CD4-positive, alpha-beta T cell (primary cell): ENCODE measurements at regions not wholly inside any gene's neighbourhood (a gene's known extent, or its start where the extent isn't known, plus 50 kb on each side); places are given as distances from the start of the nearest gene placed in this dataset.

Source experiments
- ATAC-seq: fragments of 200-7000 bp; cut with Tn5 transposase; one replicate; pipeline ENCODE4 v1.10.0; 2022; ENCODE audit warnings: mild to moderate bottlenecking; ENCODE audit not compliant: poor library complexity
- CTCF ChIA-PET: fragments of 350-600 bp; sonication (Branson Sonifier 250); formaldehyde crosslinking; loops from one replicate; lab custom pipeline; 2021; ENCODE audit warnings: antibody characterized with exemption, inconsistent platforms; lab: Charles Lee
- POLR2A ChIA-PET: fragments of 350-600 bp; sonication (Branson Sonifier 250); formaldehyde crosslinking; loops from one replicate; lab custom pipeline; 2021; ENCODE audit warnings: antibody characterized with exemption, inconsistent platforms; lab: Charles Lee
- DNase-seq, 14 experiments: peaks; one replicate each; pipeline ENCODE4 v3.0.0-alpha.2; 2013 to 2020; ENCODE audit warnings: mixed read lengths in 2 of 14
- H3K27ac ChIP-seq, 2 donors: one replicate each; pipeline versions ENCODE4 v1.5.1 to v1.7.0; 2013; ENCODE audit warnings: low read length in 2 of 2, low read depth in 1 of 2, mild to moderate bottlenecking in 1 of 2
- H3K27me3 ChIP-seq, 2 experiments: 1 replicate in 1 of 2; 2 replicates in 1 of 2; pipeline versions ENCODE4 v1.6.1 to v1.7.0; 2013; ENCODE audit warnings: low read length in 2 of 2, control low read depth in 1 of 2, mild to moderate bottlenecking in 1 of 2, moderate library complexity in 1 of 2; ENCODE audit not compliant: insufficient read depth in 2 of 2, control insufficient read depth in 1 of 2
- H3K36me3 ChIP-seq: one replicate; pipeline ENCODE4 v1.6.1; 2013; ENCODE audit warnings: low read length, control low read depth; ENCODE audit not compliant: insufficient read depth
- H3K4me1 ChIP-seq: one replicate; pipeline ENCODE4 v1.6.1; 2013; ENCODE audit warnings: low read length, control low read depth; ENCODE audit not compliant: insufficient read depth
- H3K4me3 ChIP-seq: one replicate; pipeline ENCODE4 v1.5.1; 2013; ENCODE audit warnings: mild to moderate bottlenecking, low read length, moderate library complexity
- H3K9me3 ChIP-seq, 2 experiments: 1 replicate in 1 of 2; 2 replicates in 1 of 2; pipeline versions ENCODE4 v1.6.1 to v1.7.0; 2013; ENCODE audit warnings: low read length in 2 of 2, mild to moderate bottlenecking in 2 of 2, control low read depth in 1 of 2, moderate library complexity in 1 of 2; ENCODE audit not compliant: control insufficient read depth in 1 of 2, insufficient read depth in 1 of 2
- H3K27ac Mint-ChIP-seq: one replicate; pipeline ENCODE4 v1.8.0; 2020; ENCODE audit warnings: mixed read lengths
- H3K27me3 Mint-ChIP-seq: one replicate; pipeline ENCODE4 v1.8.0; 2021; ENCODE audit warnings: mixed read lengths
- H3K36me3 Mint-ChIP-seq: one replicate; pipeline ENCODE4 v1.8.0; 2021; ENCODE audit warnings: low read depth, mixed read lengths
- H3K4me1 Mint-ChIP-seq: one replicate; pipeline ENCODE4 v1.8.0; 2021; ENCODE audit warnings: low read depth, mixed read lengths
- H3K4me3 Mint-ChIP-seq: one replicate; pipeline ENCODE4 v1.8.0; 2020; ENCODE audit warnings: mild to moderate bottlenecking, mixed read lengths
- H3K9me3 Mint-ChIP-seq: one replicate; pipeline ENCODE4 v1.8.0; 2020; ENCODE audit warnings: mixed read lengths
- CTCF ChIP-seq: fragments of 200-600 bp; IDR thresholded peaks from one replicate; pipeline ENCODE4 v1.8.0; 2022; ENCODE audit warnings: antibody characterized with exemption, mild to moderate bottlenecking
- intact Hi-C, 2 experiments: fragments of 100-400 bp; cut with DNase I in 1 of 2; cut with micrococcal nuclease in 1 of 2; formaldehyde crosslinking; loops; one replicate each; pipeline versions ENCODE4 v1.15.1 to v1.9.0; 2023 to 2025; cut with DNase I, micrococcal nuclease

GRCh38 chr2:6470518-6470917 is 395.2 kb downstream of the CMPK2 start:
- no peak for TF ChIP-seq CTCF
- H3K4me3 Mint-ChIP-seq = no peak overlapping the region
- POLR2A ChIA-PET = no interaction called here

GRCh38 chr2:6471419-6471818 is 394.3 kb downstream of the CMPK2 start:
- Histone ChIP-seq H3K36me3 (no peaks in the 10 kb centered on the region), H3K9me3 (peaks cover 0 to 6% of the 10 kb centered on the region in 2 experiments), H3K27me3 (no peaks in the 10 kb centered on the region), H3K27ac (no peak overlapping the region), H3K4me3 (no peak overlapping the region), H3K4me1 (no peaks in the 10 kb centered on the region)
- no peak for TF ChIP-seq CTCF
- POLR2A ChIA-PET = no interaction called here
- H3K4me3 Mint-ChIP-seq = no peak overlapping the region
- H3K27me3 Mint-ChIP-seq = peaks cover 14% of the 10 kb centered on the region
- no peak for ATAC-seq
- H3K4me1 Mint-ChIP-seq = no peaks in the 10 kb centered on the region
- no peak overlapping the region for H3K27ac Mint-ChIP-seq
- CTCF ChIA-PET = no interaction called here
- H3K36me3 Mint-ChIP-seq = no peaks in the 10 kb centered on the region
- no peak for DNase-seq
- H3K9me3 Mint-ChIP-seq = peaks cover 4% of the 10 kb centered on the region
- intact Hi-C loops = no loop called here

More at GRCh38 chr2:6470518-6470917, 395.2 kb downstream of the CMPK2 start:
- peaks cover 14% of the 10 kb centered on the region for H3K27me3 Mint-ChIP-seq
- no peaks in the 10 kb centered on the region for H3K4me1 Mint-ChIP-seq
- Histone ChIP-seq H3K27me3 (no peaks in the 10 kb centered on the region), H3K9me3 (peaks cover 0 to 6% of the 10 kb centered on the region in 2 experiments), H3K36me3 (no peaks in the 10 kb centered on the region), H3K4me1 (no peaks in the 10 kb centered on the region), H3K27ac (no peak overlapping the region), H3K4me3 (no peak overlapping the region)
- no peaks in the 10 kb centered on the region for H3K36me3 Mint-ChIP-seq
- H3K27ac Mint-ChIP-seq = no peak overlapping the region
- ATAC-seq = no peak
- H3K9me3 Mint-ChIP-seq = peaks cover 4% of the 10 kb centered on the region
- CTCF ChIA-PET = no interaction called here
- no peak for DNase-seq
- intact Hi-C loops = no loop called here

GRCh38 chr2:6474161-6475140 is 391.3 kb downstream of the CMPK2 start:
- ChIA-PET POLR2A (no interaction called here), CTCF (no interaction called here)
- no peak overlapping the region for H3K4me3 ChIP-seq
- Mint-ChIP-seq H3K4me1 (no peaks in the 10 kb centered on the region), H3K27me3 (peaks cover 14% of the 10 kb centered on the region), H3K36me3 (no peaks in the 10 kb centered on the region), H3K4me3 (no peak overlapping the region), H3K27ac (no peak overlapping the region), H3K9me3 (peaks cover 1% of the 10 kb centered on the region)
- H3K9me3 ChIP-seq = no peaks in the 10 kb centered on the region
- H3K36me3 ChIP-seq = no peaks in the 10 kb centered on the region
- ATAC-seq (no peak), DNase-seq (no peak)
- no peak overlapping the region for H3K27ac ChIP-seq
- H3K4me1 ChIP-seq = no peaks in the 10 kb centered on the region
- TF ChIP-seq CTCF = no peak
- intact Hi-C loops = no loop called here
- H3K27me3 ChIP-seq = no peaks in the 10 kb centered on the region
